Spleen (tissue), 11 donors: ENCODE measurements at regions not wholly inside any gene's neighbourhood (a gene's known extent, or its start where the extent isn't known, plus 50 kb on each side); places are given as distances from the start of the nearest gene placed in this dataset.

Experiments used
- DNase-seq: peaks from one replicate; pipeline ENCODE4 v3.0.0-alpha.2; 2020
- H3K27ac ChIP-seq, 8 donors: fragments of 200-600 bp; sonication (generic) in 7 of 8; 1 replicate in 4 of 8; 2 replicates in 4 of 8; pipeline versions ENCODE4 v1.5.0 to v1.8.0; 2016 to 2021; ENCODE audit warnings: inconsistent platforms in 4 of 8, mild to moderate bottlenecking in 4 of 8, moderate library complexity in 1 of 8
- H3K27me3 ChIP-seq, 7 donors: fragments of 200-600 bp; sonication (generic) in 6 of 7; replicated peaks in 1 of 7; 1 replicate in 4 of 7; 2 replicates in 3 of 7; pipeline versions ENCODE4 v1.5.0 to v1.8.0; 2016 to 2021; ENCODE audit warnings: inconsistent platforms in 3 of 7, mild to moderate bottlenecking in 1 of 7
- H3K36me3 ChIP-seq, 6 donors: fragments of 200-600 bp; sonication (generic) in 5 of 6; 1 replicate in 4 of 6; 2 replicates in 2 of 6; pipeline versions ENCODE4 v1.5.0 to v1.8.0; 2016 to 2021; ENCODE audit warnings: inconsistent platforms in 2 of 6
- H3K4me1 ChIP-seq, 6 donors: fragments of 200-600 bp; sonication (generic) in 5 of 6; 1 replicate in 3 of 6; 2 replicates in 3 of 6; pipeline versions ENCODE4 v1.5.0 to v1.8.0; 2016 to 2021; ENCODE audit warnings: inconsistent platforms in 3 of 6
- H3K4me3 ChIP-seq, 8 donors: fragments of 200-600 bp; sonication (generic) in 7 of 8; 1 replicate in 4 of 8; 2 replicates in 4 of 8; pipeline versions ENCODE4 v1.5.0 to v1.8.0; 2016 to 2021; ENCODE audit warnings: inconsistent platforms in 4 of 8, mild to moderate bottlenecking in 4 of 8, moderate library complexity in 2 of 8
- H3K9me3 ChIP-seq, 8 donors: fragments of 200-600 bp; sonication (generic) in 7 of 8; 1 replicate in 4 of 8; 2 replicates in 4 of 8; pipeline versions ENCODE4 v1.5.0 to v1.8.0; 2016 to 2021; ENCODE audit warnings: inconsistent platforms in 4 of 8
- POLR2A ChIP-seq, 3 donors: fragments of 450-650 bp; IDR thresholded peaks; one replicate each; pipeline ENCODE4 v1.5.1; 2017; ENCODE audit warnings: antibody characterized with exemption in 3 of 3, mild to moderate bottlenecking in 1 of 3
- POLR2AphosphoS5 ChIP-seq, 3 donors: sonication (generic); formaldehyde crosslinking; IDR thresholded peaks; one replicate each; pipeline ENCODE4 v1.5.1; 2017; ENCODE audit warnings: antibody characterized with exemption in 3 of 3
- WGBS, 5 donors: extraction: QIAGEN DNeasy Blood & Tissue Kit in 3 of 5; methylation state at CpG; one replicate each; pipeline versions ENCODE4 v1.1.5 to v1.1.7; 2013 to 2018; 5-methylcytosine and 5-hydroxymethylcytosine counted together
- intact Hi-C: fragments of 100-400 bp; cut with DNase I; formaldehyde crosslinking; loops from one replicate; pipeline ENCODE4 v1.15.0; 2023; ENCODE audit warnings: low total_unique reads
- TF ChIP-seq, protein P1 (sequence below), 11 experiments: fragments of 200-600 bp in 7 of 11; fragments of 450-650 bp in 4 of 11; sonication (generic) in 4 of 11; IDR thresholded peaks in 8 of 11; conservative IDR thresholded peaks in 3 of 11; 1 replicate in 7 of 11; 2 replicates in 4 of 11; pipeline versions ENCODE4 v1.4.0 to v1.8.0; 2016 to 2021; ENCODE audit warnings: antibody characterized with exemption in 11 of 11, inconsistent platforms in 4 of 11, mild to moderate bottlenecking in 1 of 11
- donor health status: healthy with polysubstance abuse.
- donor health status: DM: no; HTN: no; CAD: no; lungs with moderate emphysema.
- donor health status: DM: no; HTN: no; CAD: no.
- donor health status: Bipolar disorder and iron deficiency.
- donor health status: healthy.
- donor health status: DM: no; HTN: no; CAD: no.
- donor health status: DM: yes; HTN: yes; CAD: no.

DNA sequence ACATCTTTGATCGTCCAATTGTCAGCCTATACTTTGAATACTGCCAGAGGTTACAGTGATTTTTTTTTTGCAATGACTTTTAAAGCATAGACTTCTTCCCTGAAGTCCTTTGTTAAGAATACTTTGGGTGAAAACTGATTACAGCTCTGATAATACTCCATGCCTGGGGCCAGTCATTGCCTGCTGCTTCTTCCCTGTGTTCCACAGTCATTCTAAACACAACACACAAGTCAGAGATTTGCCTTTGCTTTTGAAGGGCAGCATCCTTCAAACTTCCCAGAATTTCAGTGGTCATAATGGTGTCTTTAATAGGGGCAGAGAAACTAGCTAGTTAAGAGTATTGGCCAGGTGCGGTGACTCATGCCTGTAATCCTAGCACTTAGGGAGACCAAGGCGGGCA lies 153.7 kb upstream of the PLAAT1 start:
- Histone ChIP-seq H3K27ac (no peak overlapping the region), H3K27me3 (no peaks in the 10 kb centered on the region), H3K36me3 (no peaks in the 10 kb centered on the region), H3K9me3 (peaks cover 0 to 17% (median 11%) of the 10 kb centered on the region in 8 donors), H3K4me1 (no peaks in the 10 kb centered on the region), H3K4me3 (no peak overlapping the region)
- TF ChIP-seq POLR2A (IDR thresholded peaks at IDR 0.05) (no peak), POLR2AphosphoS5 (IDR thresholded peaks at IDR 0.05) (no peak)
- TF ChIP-seq, protein P1, sequence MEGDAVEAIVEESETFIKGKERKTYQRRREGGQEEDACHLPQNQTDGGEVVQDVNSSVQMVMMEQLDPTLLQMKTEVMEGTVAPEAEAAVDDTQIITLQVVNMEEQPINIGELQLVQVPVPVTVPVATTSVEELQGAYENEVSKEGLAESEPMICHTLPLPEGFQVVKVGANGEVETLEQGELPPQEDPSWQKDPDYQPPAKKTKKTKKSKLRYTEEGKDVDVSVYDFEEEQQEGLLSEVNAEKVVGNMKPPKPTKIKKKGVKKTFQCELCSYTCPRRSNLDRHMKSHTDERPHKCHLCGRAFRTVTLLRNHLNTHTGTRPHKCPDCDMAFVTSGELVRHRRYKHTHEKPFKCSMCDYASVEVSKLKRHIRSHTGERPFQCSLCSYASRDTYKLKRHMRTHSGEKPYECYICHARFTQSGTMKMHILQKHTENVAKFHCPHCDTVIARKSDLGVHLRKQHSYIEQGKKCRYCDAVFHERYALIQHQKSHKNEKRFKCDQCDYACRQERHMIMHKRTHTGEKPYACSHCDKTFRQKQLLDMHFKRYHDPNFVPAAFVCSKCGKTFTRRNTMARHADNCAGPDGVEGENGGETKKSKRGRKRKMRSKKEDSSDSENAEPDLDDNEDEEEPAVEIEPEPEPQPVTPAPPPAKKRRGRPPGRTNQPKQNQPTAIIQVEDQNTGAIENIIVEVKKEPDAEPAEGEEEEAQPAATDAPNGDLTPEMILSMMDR (IDR thresholded peaks at IDR 0.05 in 8 of 11, conservative IDR thresholded peaks at IDR 0.05 in 3 of 11): no peak
- 83 to 95% (median 91%) methylated on average over 3 of the region's 3 CpGs for WGBS, 5 donors
- DNase-seq: no peak
- intact Hi-C loops: no loop called here

- Histone ChIP-seq H3K4me1 (no peaks in the 10 kb centered on the region), H3K27ac (no peak overlapping the region), H3K36me3 (no peaks in the 10 kb centered on the region), H3K9me3 (peaks cover 0 to 5% (median 0%) of the 10 kb centered on the region in 8 donors), H3K27me3 (no peaks in the 10 kb centered on the region), H3K4me3 (no peak overlapping the region)
- intact Hi-C loops: no loop called here
- WGBS, 5 donors: 82 to 87% (median 84%) methylated on average over 4 of the region's 4 CpGs
- DNase-seq: no peak
- TF ChIP-seq POLR2A (IDR thresholded peaks at IDR 0.05): no peak
- TF ChIP-seq, protein P1 (IDR thresholded peaks at IDR 0.05 in 8 of 11, conservative IDR thresholded peaks at IDR 0.05 in 3 of 11): no peak
- no peak for TF ChIP-seq POLR2AphosphoS5 (IDR thresholded peaks at IDR 0.05)
Measured at GRCh38 chr3:193095366-193095765, 145.7 kb upstream of the PLAAT1 start.

- WGBS, 5 donors: 56 to 68% (median 66%) methylated on average over 2 of the region's 2 CpGs
- intact Hi-C loops: no loop called here
Measured at GRCh38 chr3:193096076-193096475, 144.9 kb upstream of the PLAAT1 start.

DNA sequence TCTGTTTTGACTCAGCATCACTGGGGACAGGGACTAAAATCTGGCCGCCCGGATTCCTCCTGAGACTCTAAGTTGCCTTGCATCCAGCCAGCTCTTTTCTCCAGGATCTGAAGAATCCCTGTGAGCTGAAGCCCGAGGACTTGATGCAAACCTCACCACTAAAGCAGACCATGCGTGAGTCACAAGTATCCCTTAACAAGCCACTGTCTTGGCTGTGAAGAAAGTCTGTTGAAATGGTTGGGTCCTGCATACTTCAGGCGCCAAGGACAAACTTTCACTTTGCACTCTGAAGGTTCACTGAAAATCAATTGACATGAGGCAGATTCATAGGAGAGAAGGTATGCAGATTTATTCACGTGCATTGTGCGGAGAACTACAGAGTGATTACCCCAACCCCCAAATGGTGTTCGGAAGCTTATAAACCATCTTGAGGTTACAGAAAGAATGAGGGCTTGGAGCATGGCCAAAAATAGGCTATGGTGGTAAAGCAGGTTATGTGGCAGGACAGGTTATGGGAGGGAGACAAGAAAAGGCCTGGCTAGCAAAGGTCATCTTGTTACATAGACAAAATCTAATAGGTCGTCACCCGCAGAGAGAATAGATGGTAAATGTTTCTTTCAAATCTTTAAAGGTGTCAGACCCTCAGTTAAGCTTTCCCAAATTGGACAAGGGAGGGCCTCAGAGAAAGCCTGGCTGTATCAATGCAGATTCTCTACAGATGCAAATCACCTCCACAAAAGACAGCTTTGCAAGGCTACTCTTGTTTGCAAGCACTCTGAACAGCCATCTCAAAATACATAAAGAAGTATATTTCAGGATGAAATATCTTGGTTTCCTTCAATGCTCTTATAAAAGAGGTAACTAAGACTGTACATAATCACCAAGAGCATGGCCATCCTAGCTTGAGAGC lies 126.3 kb upstream of the PLAAT1 start:
- 76 to 95% (median 89%) methylated on average over 10 of the region's 10 CpGs for WGBS, 5 donors
- no peaks in the 10 kb centered on the region for H3K9me3 ChIP-seq
- TF ChIP-seq, protein P1 (IDR thresholded peaks at IDR 0.05 in 8 of 11, conservative IDR thresholded peaks at IDR 0.05 in 3 of 11): no peak
- TF ChIP-seq POLR2A (IDR thresholded peaks at IDR 0.05) (no peak), POLR2AphosphoS5 (IDR thresholded peaks at IDR 0.05) (no peak)
- no peaks in the 10 kb centered on the region for H3K27me3 ChIP-seq
- H3K27ac ChIP-seq: no peak overlapping the region
- DNase-seq: no peak
- H3K4me1 ChIP-seq: no peaks in the 10 kb centered on the region
- no peak overlapping the region for H3K4me3 ChIP-seq
- intact Hi-C loops: no loop called here
- no peaks in the 10 kb centered on the region for H3K36me3 ChIP-seq

More at GRCh38 chr3:193096076-193096475, 144.9 kb upstream of the PLAAT1 start:
- no peaks in the 10 kb centered on the region for H3K27me3 ChIP-seq
- H3K27ac ChIP-seq: no peak overlapping the region
- no peak for DNase-seq
- no peaks in the 10 kb centered on the region for H3K36me3 ChIP-seq
- TF ChIP-seq POLR2AphosphoS5 (IDR thresholded peaks at IDR 0.05) (no peak), POLR2A (IDR thresholded peaks at IDR 0.05) (no peak)
- TF ChIP-seq, protein P1 (IDR thresholded peaks at IDR 0.05 in 8 of 11, conservative IDR thresholded peaks at IDR 0.05 in 3 of 11): no peak
- peaks cover 0 to 12% (median 4%) of the 10 kb centered on the region in 8 donors for H3K9me3 ChIP-seq
- no peak overlapping the region for H3K4me3 ChIP-seq
- H3K4me1 ChIP-seq: no peaks in the 10 kb centered on the region
